HG03520 (cell line): ENCODE measurements at regions not wholly inside any gene's neighbourhood (a gene's known extent, or its start where the extent isn't known, plus 50 kb on each side); places are given as distances from the start of the nearest gene placed in this dataset.

ENCODE experiments used
- ATAC-seq: cut with Tn5 transposase; IDR thresholded peaks from one replicate; pipeline ENCODE4 v1.9.1; 2021; ENCODE audit warnings: mild to moderate bottlenecking, moderate library complexity; ENCODE audit not compliant: unreplicated experiment

- ATAC-seq = no peak
Observed at GRCh38 chr9:23559522-23559921, 266.5 kb downstream of the ELAVL2 start.

- no peak for ATAC-seq
Observed at GRCh38 chr9:23563517-23563916, 262.5 kb downstream of the ELAVL2 start.

GRCh38 chr9:23567516-23568165 is 258.4 kb downstream of the ELAVL2 start:
- ATAC-seq = no peak

- no peak for ATAC-seq
Observed at GRCh38 chr9:23571414-23572104, 254.5 kb downstream of the ELAVL2 start.

- no peak for ATAC-seq
Observed at GRCh38 chr9:23573800-23574199, 252.2 kb downstream of the ELAVL2 start.

- ATAC-seq = no peak
Observed at GRCh38 chr9:23577611-23578010, 248.4 kb downstream of the ELAVL2 start.

GRCh38 chr9:23581931-23582330 is 244.1 kb downstream of the ELAVL2 start:
- no peak for ATAC-seq

- no peak for ATAC-seq
Observed at GRCh38 chr9:23582836-23583235, 243.2 kb downstream of the ELAVL2 start.

- ATAC-seq = no peak
Observed at GRCh38 chr9:23586906-23587305, 239.1 kb downstream of the ELAVL2 start.

GRCh38 chr9:23587433-23587832 is 238.6 kb downstream of the ELAVL2 start:
- ATAC-seq = no peak

- no peak for ATAC-seq
Observed at GRCh38 chr9:23587903-23588302, 238.1 kb downstream of the ELAVL2 start.

GRCh38 chr9:23590276-23591000 is 235.6 kb downstream of the ELAVL2 start:
- no peak for ATAC-seq

GRCh38 chr9:23594421-23594820 is 231.6 kb downstream of the ELAVL2 start:
- no peak for ATAC-seq

- ATAC-seq = no peak
Observed at GRCh38 chr9:23596913-23597634, 229.0 kb downstream of the ELAVL2 start.

GRCh38 chr9:23598994-23599393 is 227.0 kb downstream of the ELAVL2 start:
- no peak for ATAC-seq

- no peak for ATAC-seq
Observed at GRCh38 chr9:23603311-23603710, 222.7 kb downstream of the ELAVL2 start.

GRCh38 chr9:23606107-23606506 is 219.9 kb downstream of the ELAVL2 start:
- no peak for ATAC-seq

GRCh38 chr9:23608456-23608855 is 217.6 kb downstream of the ELAVL2 start:
- ATAC-seq = no peak

- ATAC-seq = no peak
Observed at GRCh38 chr9:23611869-23612268, 214.2 kb downstream of the ELAVL2 start.

- no peak for ATAC-seq
Observed at GRCh38 chr9:23615569-23615968, 210.5 kb downstream of the ELAVL2 start.

- ATAC-seq = no peak
Observed at GRCh38 chr9:23621188-23621587, 204.9 kb downstream of the ELAVL2 start.
